AG04450 (cell line): ENCODE measurements at regions not wholly inside any gene's neighbourhood (a gene's known extent, or its start where the extent isn't known, plus 50 kb on each side); places are given as distances from the start of the nearest gene placed in this dataset.

ENCODE experiments used
- CTCF ChIA-PET: fragments of 300-600, 350-600 bp; formaldehyde crosslinking; extraction: SDS; loops from one replicate; lab custom pipeline; 2022; ENCODE audit warnings: antibody characterized with exemption, inconsistent platforms; lab: Charles Lee
- POLR2A ChIA-PET: fragments of 350-600 bp; formaldehyde crosslinking; extraction: SDS; loops from one replicate; lab custom pipeline; 2021; ENCODE audit warnings: antibody characterized with exemption, inconsistent platforms; lab: Yijun Ruan, JAX
- DNase-seq: peaks from one replicate; pipeline ENCODE4 v3.0.0-alpha.2; 2011; ENCODE audit warnings: low read depth, low spot score
- H3K27ac ChIP-seq: one replicate; pipeline ENCODE4 v1.5.1; 2012; ENCODE audit warnings: low read depth, low read length, control low read depth
- H3K27me3 ChIP-seq: one replicate; pipeline ENCODE4 v1.6.0; 2012; ENCODE audit warnings: low read length; ENCODE audit not compliant: control insufficient read depth, insufficient read depth
- H3K4me3 ChIP-seq: 2 replicates; pipeline ENCODE4 v1.5.1; 2011; ENCODE audit warnings: mild to moderate bottlenecking, low read depth, low read length, control low read depth
- H3K9me3 ChIP-seq: 2 replicates; pipeline ENCODE4 v1.5.1; 2012; ENCODE audit warnings: low read length; ENCODE audit not compliant: control insufficient read depth, insufficient read depth
- TF ChIP-seq, protein P1 (sequence below): IDR thresholded peaks from 2 replicates; pipeline ENCODE4 v1.5.1; 2011; ENCODE audit warnings: low read depth, low read length, control low read depth, inconsistent platforms

DNA sequence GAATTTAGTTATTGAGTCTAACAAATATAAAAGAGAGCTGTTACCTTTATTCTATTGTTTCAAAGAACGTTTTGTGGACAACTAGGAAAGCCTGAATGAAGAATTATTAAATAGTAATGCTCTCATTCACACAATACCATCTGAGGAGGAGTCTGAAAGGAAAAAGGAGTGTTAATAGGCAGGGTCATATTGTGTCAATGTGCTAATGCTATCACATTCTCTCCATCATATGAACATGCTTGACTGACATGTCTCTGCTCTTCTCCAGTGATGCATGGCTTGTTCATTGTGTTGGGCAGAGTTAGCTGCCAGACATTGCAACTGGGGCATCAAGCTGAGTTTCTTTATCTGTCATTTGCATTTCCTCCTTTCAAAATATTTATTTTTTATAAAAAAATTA is 1578.0 kb downstream of the MAT2B start:
- Histone ChIP-seq H3K27ac (no peak overlapping the region), H3K9me3 (no peaks in the 10 kb centered on the region), H3K27me3 (no peaks in the 10 kb centered on the region), H3K4me3 (no peak overlapping the region)
- POLR2A ChIA-PET: no interaction called here
- TF ChIP-seq, protein P1, sequence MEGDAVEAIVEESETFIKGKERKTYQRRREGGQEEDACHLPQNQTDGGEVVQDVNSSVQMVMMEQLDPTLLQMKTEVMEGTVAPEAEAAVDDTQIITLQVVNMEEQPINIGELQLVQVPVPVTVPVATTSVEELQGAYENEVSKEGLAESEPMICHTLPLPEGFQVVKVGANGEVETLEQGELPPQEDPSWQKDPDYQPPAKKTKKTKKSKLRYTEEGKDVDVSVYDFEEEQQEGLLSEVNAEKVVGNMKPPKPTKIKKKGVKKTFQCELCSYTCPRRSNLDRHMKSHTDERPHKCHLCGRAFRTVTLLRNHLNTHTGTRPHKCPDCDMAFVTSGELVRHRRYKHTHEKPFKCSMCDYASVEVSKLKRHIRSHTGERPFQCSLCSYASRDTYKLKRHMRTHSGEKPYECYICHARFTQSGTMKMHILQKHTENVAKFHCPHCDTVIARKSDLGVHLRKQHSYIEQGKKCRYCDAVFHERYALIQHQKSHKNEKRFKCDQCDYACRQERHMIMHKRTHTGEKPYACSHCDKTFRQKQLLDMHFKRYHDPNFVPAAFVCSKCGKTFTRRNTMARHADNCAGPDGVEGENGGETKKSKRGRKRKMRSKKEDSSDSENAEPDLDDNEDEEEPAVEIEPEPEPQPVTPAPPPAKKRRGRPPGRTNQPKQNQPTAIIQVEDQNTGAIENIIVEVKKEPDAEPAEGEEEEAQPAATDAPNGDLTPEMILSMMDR: no peak
- no peak for DNase-seq
- CTCF ChIA-PET: no interaction called here

DNA sequence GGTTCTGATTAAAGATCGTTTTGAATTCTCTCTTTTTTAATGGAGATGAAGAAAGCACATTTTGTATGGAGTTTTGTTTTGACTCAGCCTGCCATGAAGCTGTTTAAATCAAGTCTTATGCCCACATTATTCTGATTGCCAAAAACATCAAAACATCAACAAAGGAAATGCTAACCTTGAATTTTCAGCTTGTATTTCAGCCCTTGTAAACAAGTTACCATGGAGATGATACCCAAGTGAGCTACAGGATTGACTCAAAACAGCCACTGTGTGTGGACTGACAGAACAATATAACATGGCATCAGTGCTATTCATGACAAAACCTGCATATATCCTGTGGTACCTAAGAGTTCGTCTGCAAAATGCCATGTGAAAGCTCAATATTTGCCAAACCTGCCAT is 1581.0 kb downstream of the MAT2B start:
- ChIA-PET POLR2A (no interaction called here), CTCF (no interaction called here)
- H3K27ac ChIP-seq: no peak overlapping the region
- H3K9me3 ChIP-seq: no peaks in the 10 kb centered on the region
- H3K4me3 ChIP-seq: no peak overlapping the region
- TF ChIP-seq, protein P1: no peak
- H3K27me3 ChIP-seq: no peaks in the 10 kb centered on the region
- DNase-seq: no peak

DNA sequence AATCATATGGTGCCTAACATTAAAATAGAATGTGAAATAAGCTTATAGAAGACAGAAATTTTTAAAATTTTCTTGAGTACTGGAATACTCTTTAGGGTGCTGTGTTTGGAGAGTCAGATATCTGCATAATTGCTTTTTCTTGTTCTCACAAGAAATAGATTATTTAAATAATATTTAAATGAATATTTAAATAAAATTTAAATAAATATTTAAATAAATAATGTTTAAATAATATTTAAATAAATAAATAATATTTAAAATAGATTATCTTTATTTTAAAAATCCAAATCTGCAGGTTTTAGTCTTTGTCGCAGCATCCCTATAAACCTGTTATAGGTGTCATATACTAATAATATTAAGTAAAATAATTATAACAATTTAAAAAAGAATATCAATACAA is 1589.4 kb downstream of the MAT2B start:
- DNase-seq: no peak
- H3K9me3 ChIP-seq: peaks cover 9% of the 10 kb centered on the region
- CTCF ChIA-PET: no interaction called here
- H3K27ac ChIP-seq: no peak overlapping the region
- TF ChIP-seq, protein P1: no peak
- H3K4me3 ChIP-seq: no peak overlapping the region
- H3K27me3 ChIP-seq: no peaks in the 10 kb centered on the region
- POLR2A ChIA-PET: no interaction called here

DNA sequence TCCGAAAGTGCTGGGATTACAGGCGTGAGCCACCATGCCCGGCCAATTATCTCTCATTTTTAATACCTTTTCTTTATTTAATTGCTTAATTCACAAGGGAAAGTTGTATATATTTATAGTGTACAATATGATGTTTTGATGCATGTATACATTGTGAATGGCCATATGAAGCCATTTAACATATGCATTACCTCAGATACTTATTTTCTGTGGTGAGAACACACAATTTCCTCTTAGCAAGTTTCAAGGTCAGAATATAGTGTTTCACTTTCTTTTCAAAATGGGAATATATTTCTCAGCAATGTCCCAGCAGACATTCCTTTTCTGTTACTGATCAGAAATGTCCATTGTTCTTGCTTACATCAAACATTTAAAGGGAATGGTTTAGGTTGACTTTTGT is 1596.3 kb downstream of the MAT2B start:
- Histone ChIP-seq H3K9me3 (peaks cover 10% of the 10 kb centered on the region), H3K27me3 (no peaks in the 10 kb centered on the region), H3K27ac (no peak overlapping the region), H3K4me3 (no peak overlapping the region)
- ChIA-PET CTCF (no interaction called here), POLR2A (no interaction called here)
- no peak for DNase-seq
- TF ChIP-seq, protein P1: no peak

DNA sequence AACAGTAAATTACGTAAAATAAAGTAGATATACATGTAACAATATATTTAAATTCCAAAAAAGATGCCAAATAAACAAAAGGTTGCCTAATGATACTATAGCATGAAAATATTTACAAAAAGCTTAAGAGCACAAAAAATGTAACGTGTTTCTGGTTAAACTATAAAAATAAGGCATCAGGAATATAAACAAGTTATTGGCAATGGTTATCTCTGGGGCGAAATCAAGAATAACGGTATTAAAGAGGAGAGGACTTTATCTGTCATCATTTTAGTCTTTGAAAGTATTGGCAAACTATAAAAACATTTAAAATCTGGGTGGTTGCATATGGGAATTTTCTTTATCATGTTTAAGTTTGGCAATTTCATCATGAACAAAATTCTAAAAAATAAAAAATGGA is 1599.2 kb downstream of the MAT2B start:
- DNase-seq: no peak

More for the DNA sequence above, 1599.2 kb downstream of the MAT2B start:
- Histone ChIP-seq H3K27ac (no peak overlapping the region), H3K4me3 (no peak overlapping the region), H3K27me3 (no peaks in the 10 kb centered on the region), H3K9me3 (peaks cover 3% of the 10 kb centered on the region; the same call in 1 of the 2 replicates)
- CTCF ChIA-PET: no interaction called here
- TF ChIP-seq, protein P1: no peak
- POLR2A ChIA-PET: no interaction called here
